Rectal smooth muscle tissue (tissue), 1 donor: ENCODE measurements at regions not wholly inside any gene's neighbourhood (a gene's known extent, or its start where the extent isn't known, plus 50 kb on each side); places are given as distances from the start of the nearest gene placed in this dataset.
"Not testable (repeated sequence)": the region's sequence is repeated elsewhere in the genome, so short reads cannot be mapped to it uniquely, and the experiment has no call there.

Experiments
- H3K27ac ChIP-seq: one replicate; pipeline ENCODE4 v1.7.0; 2013; ENCODE audit warnings: low read depth, low read length, inconsistent platforms
- H3K27me3 ChIP-seq: one replicate; pipeline ENCODE4 v1.7.0; 2013; ENCODE audit warnings: low read length; ENCODE audit not compliant: control insufficient read depth, insufficient read depth
- H3K36me3 ChIP-seq: one replicate; pipeline ENCODE4 v1.7.0; 2013; ENCODE audit warnings: low read length; ENCODE audit not compliant: control insufficient read depth, insufficient read depth
- H3K4me1 ChIP-seq: one replicate; pipeline ENCODE4 v1.7.0; 2013; ENCODE audit warnings: low read length; ENCODE audit not compliant: control insufficient read depth, insufficient read depth
- H3K4me3 ChIP-seq: one replicate; pipeline ENCODE4 v1.7.0; 2013; ENCODE audit warnings: low read length
- H3K9ac ChIP-seq: one replicate; pipeline ENCODE4 v1.7.0; 2013; ENCODE audit warnings: low read length

GRCh38 chr7:6999067-6999666 is 173.1 kb upstream of the CCZ1B start:
- not testable (repeated sequence) for H3K4me1 ChIP-seq, H3K27me3 ChIP-seq, H3K9ac ChIP-seq, H3K27ac ChIP-seq, H3K4me3 ChIP-seq, H3K36me3 ChIP-seq

- Histone ChIP-seq H3K36me3 (no peaks in the 10 kb centered on the region), H3K4me1 (no peaks in the 10 kb centered on the region), H3K4me3 (no peak overlapping the region), H3K27me3 (no peaks in the 10 kb centered on the region), H3K9ac (no peak overlapping the region), H3K27ac (no peak overlapping the region)
Observed at GRCh38 chr7:7002418-7003062, 176.5 kb upstream of the CCZ1B start.

- Histone ChIP-seq H3K27me3 (no peaks in the 10 kb centered on the region), H3K36me3 (no peaks in the 10 kb centered on the region)
Observed at GRCh38 chr7:7005303-7005702, 177.0 kb upstream of the C1GALT1 start.

GRCh38 chr7:7005949-7006348 is 176.4 kb upstream of the C1GALT1 start:
- H3K9ac ChIP-seq, H3K36me3 ChIP-seq, H3K4me1 ChIP-seq, H3K27ac ChIP-seq, H3K27me3 ChIP-seq, H3K4me3 ChIP-seq: not testable (repeated sequence)

More at GRCh38 chr7:7005303-7005702, 177.0 kb upstream of the C1GALT1 start:
- Histone ChIP-seq H3K27ac (no peak overlapping the region), H3K9ac (no peak overlapping the region), H3K4me1 (no peaks in the 10 kb centered on the region), H3K4me3 (no peak overlapping the region)

GRCh38 chr7:7011241-7011640 is 171.1 kb upstream of the C1GALT1 start:
- H3K4me1 ChIP-seq, H3K9ac ChIP-seq, H3K27ac ChIP-seq, H3K27me3 ChIP-seq, H3K4me3 ChIP-seq, H3K36me3 ChIP-seq: not testable (repeated sequence)

- H3K27ac ChIP-seq = not testable (repeated sequence)
Observed at GRCh38 chr7:7011751-7012150, 170.6 kb upstream of the C1GALT1 start.

GRCh38 chr7:7014827-7015595 is 167.3 kb upstream of the C1GALT1 start:
- Histone ChIP-seq H3K27me3 (no peaks in the 10 kb centered on the region), H3K4me1 (no peaks in the 10 kb centered on the region), H3K4me3 (no peak overlapping the region), H3K9ac (no peak overlapping the region), H3K36me3 (no peaks in the 10 kb centered on the region), H3K27ac (no peak overlapping the region)

More at GRCh38 chr7:7011751-7012150, 170.6 kb upstream of the C1GALT1 start:
- H3K4me3 ChIP-seq, H3K4me1 ChIP-seq, H3K9ac ChIP-seq, H3K36me3 ChIP-seq, H3K27me3 ChIP-seq: not testable (repeated sequence)

- H3K4me3 ChIP-seq = no peak overlapping the region
- no peaks in the 10 kb centered on the region for H3K27me3 ChIP-seq
- H3K9ac ChIP-seq = no peak overlapping the region
Observed at GRCh38 chr7:7017707-7018280, 164.6 kb upstream of the C1GALT1 start.

GRCh38 chr7:7018290-7018689 is 164.1 kb upstream of the C1GALT1 start:
- Histone ChIP-seq H3K4me1 (no peaks in the 10 kb centered on the region), H3K9ac (no peak overlapping the region), H3K27me3 (no peaks in the 10 kb centered on the region), H3K4me3 (no peak overlapping the region), H3K27ac (no peak overlapping the region), H3K36me3 (no peaks in the 10 kb centered on the region)

More at GRCh38 chr7:7017707-7018280, 164.6 kb upstream of the C1GALT1 start:
- no peaks in the 10 kb centered on the region for H3K36me3 ChIP-seq
- H3K4me1 ChIP-seq = no peaks in the 10 kb centered on the region
- H3K27ac ChIP-seq = no peak overlapping the region

- Histone ChIP-seq H3K36me3 (no peaks in the 10 kb centered on the region), H3K4me3 (no peak overlapping the region), H3K27me3 (no peaks in the 10 kb centered on the region), H3K27ac (no peak overlapping the region), H3K9ac (no peak overlapping the region), H3K4me1 (no peaks in the 10 kb centered on the region)
Observed at GRCh38 chr7:7032221-7032620, 150.1 kb upstream of the C1GALT1 start.

GRCh38 chr7:7035851-7036250 is 146.5 kb upstream of the C1GALT1 start:
- no peaks in the 10 kb centered on the region for H3K4me1 ChIP-seq
- no peak overlapping the region for H3K27ac ChIP-seq

GRCh38 chr7:7042286-7042893 is 140.0 kb upstream of the C1GALT1 start:
- not testable (repeated sequence) for H3K4me1 ChIP-seq, H3K4me3 ChIP-seq, H3K27me3 ChIP-seq, H3K27ac ChIP-seq, H3K36me3 ChIP-seq, H3K9ac ChIP-seq

More at GRCh38 chr7:7035851-7036250, 146.5 kb upstream of the C1GALT1 start:
- Histone ChIP-seq H3K9ac (no peak overlapping the region), H3K4me3 (no peak overlapping the region), H3K27me3 (no peaks in the 10 kb centered on the region), H3K36me3 (no peaks in the 10 kb centered on the region)
